H1 (cell line): ENCODE measurements at regions not wholly inside any gene's neighbourhood (a gene's known extent, or its start where the extent isn't known, plus 50 kb on each side); places are given as distances from the start of the nearest gene placed in this dataset.
A peak's percentile ranks its signal among the peaks of the same experiment; 100 is the strongest.

Experiments
- CTCF ChIA-PET: fragments of 300-600 bp; sonication (Branson Sonifier 250); formaldehyde crosslinking; loops from one replicate; lab custom pipeline; 2021; ENCODE audit not compliant: partially characterized antibody; lab: Charles Lee
- POLR2A ChIA-PET: fragments of 300-600 bp; sonication (Branson Sonifier 250); formaldehyde crosslinking; loops from one replicate; lab custom pipeline; 2021; ENCODE audit warnings: inconsistent platforms; ENCODE audit not compliant: partially characterized antibody; lab: Charles Lee
- DNase-seq, 2 experiments: peaks; one replicate each; pipeline versions ENCODE4 v3.0.0 to v3.0.0-alpha.2; 2010 to 2022; ENCODE audit warnings: low spot score in 2 of 2, low read depth in 1 of 2, mixed read lengths in 1 of 2
- FAIRE-seq: peaks from 2 replicates; lab custom pipeline; 2011; peaks lifted over from hg19 to GRCh38; lab: Jason Lieb, UNC
- H2AFZ ChIP-seq: 2 replicates; pipeline ENCODE4 v1.8.1; 2012; ENCODE audit warnings: low read length, inconsistent platforms
- H2AK5ac ChIP-seq: 2 replicates; pipeline ENCODE4 v1.6.1; 2013; ENCODE audit warnings: low read depth, low read length
- H2BK120ac ChIP-seq: replicated peaks from 2 replicates; pipeline ENCODE3; 2013; ENCODE audit warnings: low read depth, low read length, inconsistent platforms
- H2BK12ac ChIP-seq: 2 replicates; pipeline ENCODE4 v1.6.1; 2013; ENCODE audit warnings: low read depth, low read length
- H2BK15ac ChIP-seq: 2 replicates; pipeline ENCODE4 v1.6.1; 2013; ENCODE audit warnings: low read length
- H2BK20ac ChIP-seq: 2 replicates; pipeline ENCODE4 v1.6.1; 2013; ENCODE audit warnings: low read length
- H2BK5ac ChIP-seq: 2 replicates; pipeline ENCODE4 v1.6.1; 2013; ENCODE audit warnings: low read depth, low read length
- H3K14ac ChIP-seq: 2 replicates; pipeline ENCODE4 v1.6.1; 2013; ENCODE audit warnings: inconsistent platforms; ENCODE audit not compliant: insufficient read length
- H3K18ac ChIP-seq: 2 replicates; pipeline ENCODE4 v1.6.1; 2013; ENCODE audit warnings: low read length; ENCODE audit errors: extremely low read depth
- H3K23ac ChIP-seq: 2 replicates; pipeline ENCODE4 v1.6.1; 2013; ENCODE audit warnings: inconsistent platforms; ENCODE audit not compliant: insufficient read length
- H3K23me2 ChIP-seq: 2 replicates; pipeline ENCODE4 v1.6.1; 2013; ENCODE audit warnings: low read depth, low read length
- H3K27ac ChIP-seq: 2 replicates; pipeline ENCODE4 v1.6.1; 2011; ENCODE audit warnings: low read depth, low read length, inconsistent platforms
- H3K27me3 ChIP-seq, 4 experiments: replicated peaks in 1 of 4; 1 replicate in 1 of 4; 2 replicates in 3 of 4; pipeline versions ENCODE4 v1.6.1 to v1.8.1; 2011 to 2013; ENCODE audit warnings: low read length in 3 of 4, mild to moderate bottlenecking in 3 of 4, inconsistent platforms in 2 of 4, mixed read lengths in 2 of 4, moderate library complexity in 1 of 4; ENCODE audit not compliant: control insufficient read depth in 3 of 4, insufficient read depth in 3 of 4; ENCODE audit errors: extremely low read depth in 1 of 4
- H3K36me3 ChIP-seq, 4 experiments: 2 replicates each; pipeline versions ENCODE4 v1.6.1 to v1.8.1; 2011 to 2013; ENCODE audit warnings: mild to moderate bottlenecking in 4 of 4, low read length in 3 of 4, moderate library complexity in 2 of 4, control low read depth in 1 of 4, inconsistent platforms in 1 of 4; ENCODE audit not compliant: insufficient read depth in 4 of 4, control insufficient read depth in 2 of 4
- H3K4ac ChIP-seq: replicated peaks from 2 replicates; pipeline ENCODE3; 2013; ENCODE audit warnings: low read length, low read depth, mixed read lengths, inconsistent platforms; ENCODE audit not compliant: insufficient read length
- H3K4me1 ChIP-seq, 4 experiments: replicated peaks in 1 of 4; 1 replicate in 1 of 4; 2 replicates in 3 of 4; pipeline versions ENCODE4 v1.6.1 to v1.8.1; 2011 to 2013; ENCODE audit warnings: low read length in 3 of 4, inconsistent platforms in 2 of 4, mixed read lengths in 1 of 4; ENCODE audit not compliant: insufficient read depth in 4 of 4, control insufficient read depth in 3 of 4
- H3K4me2 ChIP-seq, 2 experiments: 2 replicates each; pipeline versions ENCODE4 v1.6.1 to v1.8.1; 2011 to 2013; ENCODE audit warnings: low read depth in 2 of 2, low read length in 2 of 2, control low read depth in 1 of 2, inconsistent platforms in 1 of 2, mild to moderate bottlenecking in 1 of 2; ENCODE audit not compliant: insufficient read depth in 1 of 2
- H3K4me3 ChIP-seq, 4 experiments: fragments of 200-600, 300-600 bp in 1 of 4; sonication (generic), shearing (Covaris generic), sonication (Bioruptor Twin) in 1 of 4; 2 replicates each; pipeline versions ENCODE4 v1.5.1 to v1.8.1; 2011 to 2016; ENCODE audit warnings: low read length in 4 of 4, low read depth in 3 of 4, control low read depth in 2 of 4, inconsistent platforms in 2 of 4, mild to moderate bottlenecking in 2 of 4, mixed read lengths in 1 of 4, moderate library complexity in 1 of 4; ENCODE audit not compliant: insufficient read depth in 2 of 4; ENCODE audit errors: extremely low read depth in 1 of 4
- H3K56ac ChIP-seq: replicated peaks from 2 replicates; pipeline ENCODE3; 2013; ENCODE audit warnings: low read depth, mild to moderate bottlenecking, mixed read lengths, low read length, inconsistent platforms; ENCODE audit not compliant: insufficient read length
- H3K79me1 ChIP-seq: 2 replicates; pipeline ENCODE4 v1.6.1; 2013; ENCODE audit warnings: low read depth, low read length, control low read depth
- H3K79me2 ChIP-seq, 2 experiments: 2 replicates each; pipeline versions ENCODE4 v1.6.1 to v1.8.1; 2012 to 2013; ENCODE audit warnings: low read length in 2 of 2, mild to moderate bottlenecking in 2 of 2, inconsistent platforms in 1 of 2; ENCODE audit not compliant: insufficient read depth in 2 of 2, control insufficient read depth in 1 of 2
- H3K9ac ChIP-seq, 4 experiments: replicated peaks in 1 of 4; 1 replicate in 1 of 4; 2 replicates in 3 of 4; pipeline versions ENCODE4 v1.6.1 to v1.8.1; 2011 to 2013; ENCODE audit warnings: low read depth in 3 of 4, low read length in 3 of 4, control low read depth in 2 of 4, mild to moderate bottlenecking in 2 of 4, moderate library complexity in 2 of 4, inconsistent platforms in 1 of 4; ENCODE audit errors: extremely low read depth in 1 of 4
- H3K9me3 ChIP-seq, 2 experiments: 2 replicates each; pipeline versions ENCODE4 v1.6.1 to v1.8.1; 2012 to 2013; ENCODE audit warnings: mild to moderate bottlenecking in 2 of 2, moderate library complexity in 2 of 2, control low read depth in 1 of 2, inconsistent platforms in 1 of 2, low read depth in 1 of 2, low read length in 1 of 2, mixed read lengths in 1 of 2; ENCODE audit not compliant: insufficient read depth in 2 of 2
- H4K20me1 ChIP-seq, 2 experiments: replicated peaks in 1 of 2; 2 replicates each; pipeline versions ENCODE3 to v1.8.1; 2011 to 2013; ENCODE audit warnings: inconsistent platforms in 2 of 2, low read length in 2 of 2, mild to moderate bottlenecking in 1 of 2; ENCODE audit not compliant: insufficient read depth in 2 of 2, control insufficient read depth in 1 of 2
- H4K5ac ChIP-seq: 2 replicates; pipeline ENCODE4 v1.6.1; 2013; ENCODE audit warnings: low read length, low read depth, mixed read lengths, inconsistent platforms; ENCODE audit not compliant: insufficient read length
- H4K8ac ChIP-seq: 2 replicates; pipeline ENCODE4 v1.8.0; 2013; ENCODE audit warnings: mild to moderate bottlenecking, moderate library complexity, low read length, inconsistent platforms; ENCODE audit not compliant: insufficient read depth; ENCODE audit errors: extremely low read depth
- H4K91ac ChIP-seq: replicated peaks from 2 replicates; pipeline ENCODE3; 2013; ENCODE audit warnings: low read length, mixed read lengths, inconsistent platforms; ENCODE audit not compliant: insufficient read length
- CHD2 ChIP-seq: IDR thresholded peaks from 2 replicates; pipeline ENCODE4 v1.6.1; 2012; ENCODE audit warnings: low read length, improper control_type of control experiment
- EZH2 ChIP-seq: fragments of 200-600 bp; sonication (generic); IDR thresholded peaks from 2 replicates; pipeline ENCODE4 v1.7.1; 2012; ENCODE audit warnings: low read depth, mild to moderate bottlenecking, moderate library complexity, low read length, inconsistent platforms; ENCODE audit not compliant: severe bottlenecking
- FOSL1 ChIP-seq: IDR thresholded peaks from 2 replicates; pipeline ENCODE4 v1.6.1; 2011; ENCODE audit warnings: mild to moderate bottlenecking, low read depth, low read length, moderate library complexity; ENCODE audit not compliant: insufficient read depth
- HDAC2 ChIP-seq, 2 experiments: fragments of 300-600 bp in 1 of 2; sonication (generic) in 1 of 2; IDR thresholded peaks; 2 replicates each; pipeline ENCODE4 v1.6.1; 2011 to 2012; ENCODE audit warnings: low read depth in 2 of 2, low read length in 2 of 2, mild to moderate bottlenecking in 2 of 2, moderate library complexity in 2 of 2, borderline replicate concordance in 1 of 2, inconsistent platforms in 1 of 2
- KDM1A ChIP-seq: fragments of 200-600, 300-600 bp; sonication (generic); IDR thresholded peaks from 2 replicates; pipeline ENCODE4 v1.7.1; 2016; ENCODE audit warnings: mild to moderate bottlenecking, low read length, borderline replicate concordance
- KDM5A ChIP-seq: fragments of 200-600 bp; IDR thresholded peaks from 2 replicates; pipeline ENCODE4 v1.7.1; 2012; ENCODE audit warnings: mild to moderate bottlenecking, low read length, inconsistent platforms, mixed read lengths
- RAD21 ChIP-seq, 2 experiments: IDR thresholded peaks in 1 of 2; conservative IDR thresholded peaks in 1 of 2; 2 replicates each; pipeline ENCODE4 v1.6.1; 2011; ENCODE audit warnings: low read depth in 2 of 2, low read length in 2 of 2, improper control_type of control experiment in 1 of 2, inconsistent platforms in 1 of 2, mild to moderate bottlenecking in 1 of 2, moderate library complexity in 1 of 2
- RXRA ChIP-seq: IDR thresholded peaks from 2 replicates; pipeline ENCODE4 v1.6.1; 2011; ENCODE audit warnings: low read depth, mild to moderate bottlenecking, low read length, moderate library complexity; ENCODE audit not compliant: insufficient read depth
- SRF ChIP-seq: IDR thresholded peaks from 2 replicates; pipeline ENCODE4 v1.6.1; 2011; ENCODE audit warnings: mild to moderate bottlenecking, low read depth, low read length, moderate library complexity
- SUZ12 ChIP-seq: fragments of 200-600 bp; sonication (generic); IDR thresholded peaks from 2 replicates; pipeline ENCODE4 v1.6.1; 2012; ENCODE audit warnings: mild to moderate bottlenecking, inconsistent platforms, low read length, moderate library complexity, mixed read lengths
- ZNF274 ChIP-seq: IDR thresholded peaks from 2 replicates; pipeline ENCODE4 v1.7.0; 2012; ENCODE audit warnings: low read length, borderline replicate concordance; ENCODE audit errors: extremely low read depth
- WGBS, 2 experiments: shearing (Covaris generic) in 1 of 2; methylation state at CpG; one replicate each; pipeline versions ENCODE4 v1.1.6 to v1.1.7; 2013 to 2015; ENCODE audit warnings: low lambda C conversion rate in 2 of 2, mixed read lengths in 2 of 2, inconsistent platforms in 1 of 2, low coverage in 1 of 2, missing lambda C conversion rate in 1 of 2; ENCODE audit not compliant: insufficient replicate concordance in 2 of 2, insufficient coverage in 1 of 2, insufficient read length in 1 of 2; ENCODE audit errors: extremely low coverage in 1 of 2, missing lambda C conversion rate in 1 of 2; 5-methylcytosine and 5-hydroxymethylcytosine counted together

- H3K36me3 ChIP-seq: no peaks in the 10 kb centered on the region
- H3K27ac ChIP-seq: no peak overlapping the region
- no peak overlapping the region for H4K5ac ChIP-seq
- no peak overlapping the region for H3K9ac ChIP-seq
- H4K91ac ChIP-seq: no peak overlapping the region
- H4K8ac ChIP-seq: no peak overlapping the region
- H3K27me3 ChIP-seq: no peaks in the 10 kb centered on the region
- no peak overlapping the region for H3K4ac ChIP-seq
- H3K23me2 ChIP-seq: no peaks in the 10 kb centered on the region
- H3K14ac ChIP-seq: no peak overlapping the region
- CTCF ChIA-PET: interaction anchor here (0.9 kb wide), 1 partner anchor 12 kb away, joined by 3 read pairs; no protein-coding TSS in a partner anchor
- H3K79me2 ChIP-seq: no peaks in the 10 kb centered on the region
- H2AK5ac ChIP-seq: no peak overlapping the region
- H3K79me1 ChIP-seq: no peaks in the 10 kb centered on the region
- H3K56ac ChIP-seq: no peak overlapping the region
- H3K9me3 ChIP-seq: no peaks in the 10 kb centered on the region
- H3K18ac ChIP-seq: no peak overlapping the region
- H2BK5ac ChIP-seq: no peak overlapping the region
- no peak overlapping the region for H2BK120ac ChIP-seq
- 94% methylated on average over 7 of the region's 7 CpGs; no CpG with 5 or more reads in 1 of the 2 experiments for WGBS, 2 experiments
- FAIRE-seq: no peak
- H3K4me3 ChIP-seq: no peak overlapping the region
- TF ChIP-seq EZH2 (no peak), HDAC2 (IDR thresholded peaks at IDR 0.05; ENCODE audit: borderline replicate concordance in 1 of 2, low read depth in 2 of 2, low read length in 2 of 2) (no peak), FOSL1 (no peak), SUZ12 (no peak), CHD2 (no peak), ZNF274 (no peak), RXRA (no peak), KDM5A (no peak), SRF (no peak), RAD21 (IDR thresholded peaks at IDR 0.05 in 1 of 2, conservative IDR thresholded peaks at IDR 0.05 in 1 of 2; ENCODE audit: low read depth in 2 of 2, low read length in 2 of 2) (no peak), KDM1A (no peak)
- H2BK12ac ChIP-seq: no peak overlapping the region
- no peak for DNase-seq
- peaks cover 3 to 11% (median 9%) of the 10 kb centered on the region in 4 experiments; a peak in 4 of 7 replicates for H3K4me1 ChIP-seq
- no peak overlapping the region for H2BK15ac ChIP-seq
- H2AFZ ChIP-seq: no peak overlapping the region
- H4K20me1 ChIP-seq: no peaks in the 10 kb centered on the region
- H3K4me2 ChIP-seq: peak overlapping the region in 1 of 2 experiments; percentile 58; a peak in 1 of 4 replicates
- POLR2A ChIA-PET: no interaction called here
- H2BK20ac ChIP-seq: no peak overlapping the region
- no peak overlapping the region for H3K23ac ChIP-seq
Observed at GRCh38 chr1:82979593-82980236, 1019.2 kb downstream of the TTLL7 start.
